ENCODE measurements at regions not wholly inside any gene's neighbourhood (a gene's known extent, or its start where the extent isn't known, plus 50 kb on each side); places are given as distances from the start of the nearest gene placed in this dataset.

DNA sequence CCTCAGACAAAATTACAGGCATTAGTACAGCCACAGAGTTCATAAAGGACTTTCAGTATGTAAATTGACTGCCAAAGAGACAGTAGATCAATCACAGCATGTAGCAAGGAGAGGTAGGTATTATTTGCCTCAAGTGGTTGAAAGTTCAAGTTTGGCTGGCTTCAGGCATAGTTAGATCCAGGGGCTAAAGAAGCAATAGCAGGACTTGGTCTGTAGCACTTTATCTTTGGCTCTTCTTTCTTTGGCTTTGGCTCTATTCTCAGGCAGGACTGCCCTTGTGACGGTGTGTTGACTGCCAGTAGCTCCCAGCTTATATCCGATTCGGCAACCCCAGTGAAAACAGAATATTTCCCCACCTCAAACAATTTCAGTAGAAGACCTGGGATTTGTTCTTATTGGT is 346.0 kb upstream of the TBX3 start:
- no peak for TF ChIP-seq HDGF (IDR thresholded peaks at IDR 0.05; ENCODE audit: borderline replicate concordance)
- no peak for TF ChIP-seq ELF4 (IDR thresholded peaks at IDR 0.05)
- no peak for TF ChIP-seq L3MBTL2 (conservative IDR thresholded peaks at IDR 0.05)
- no peak for TF ChIP-seq SP1 (IDR thresholded peaks at IDR 0.05)
- TF ChIP-seq, protein P1, sequence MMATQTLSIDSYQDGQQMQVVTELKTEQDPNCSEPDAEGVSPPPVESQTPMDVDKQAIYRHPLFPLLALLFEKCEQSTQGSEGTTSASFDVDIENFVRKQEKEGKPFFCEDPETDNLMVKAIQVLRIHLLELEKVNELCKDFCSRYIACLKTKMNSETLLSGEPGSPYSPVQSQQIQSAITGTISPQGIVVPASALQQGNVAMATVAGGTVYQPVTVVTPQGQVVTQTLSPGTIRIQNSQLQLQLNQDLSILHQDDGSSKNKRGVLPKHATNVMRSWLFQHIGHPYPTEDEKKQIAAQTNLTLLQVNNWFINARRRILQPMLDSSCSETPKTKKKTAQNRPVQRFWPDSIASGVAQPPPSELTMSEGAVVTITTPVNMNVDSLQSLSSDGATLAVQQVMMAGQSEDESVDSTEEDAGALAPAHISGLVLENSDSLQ (IDR thresholded peaks at IDR 0.05): no peak
- TF ChIP-seq FOXA1 (IDR thresholded peaks at IDR 0.05): no peak
- no peak for TF ChIP-seq SUZ12 (IDR thresholded peaks at IDR 0.05)
- TF ChIP-seq FOXM1 (IDR thresholded peaks at IDR 0.05; ENCODE audit: borderline replicate concordance): no peak
- no peak for TF ChIP-seq FOXK2 (IDR thresholded peaks at IDR 0.05)
- no peak for TF ChIP-seq NFRKB (IDR thresholded peaks at IDR 0.05)
- TF ChIP-seq BHLHE40 (IDR thresholded peaks at IDR 0.05; ENCODE audit: borderline replicate concordance): no peak
